SK-MEL-5 (cell line): ENCODE measurements at regions not wholly inside any gene's neighbourhood (a gene's known extent, or its start where the extent isn't known, plus 50 kb on each side); places are given as distances from the start of the nearest gene placed in this dataset.

Experiments used
- small RNA-seq, 2 experiments: library from RNA; depleted of rRNA; stranded (forward); fragments of <200 nt; gene quantifications; one replicate each; pipeline ENCODE3, GENCODE V24; 2014

Small RNA genes in the stretch of these regions (small RNA-seq; reads per million reads assigned to genes)
- gene RN7SKP46 = 0 reads per million in 2 experiments
